ENCODE measurements at regions not wholly inside any gene's neighbourhood (a gene's known extent, or its start where the extent isn't known, plus 50 kb on each side); places are given as distances from the start of the nearest gene placed in this dataset.

- H3K4me3 ChIP-seq (ENCODE audit: low read depth, low read length), result no peak overlapping the region
These were observed 85.3 kb downstream of the SDC1 start for GRCh38 chr2:20139407-20140172.

GRCh38 chr2:20138696-20139095, 86.2 kb downstream of the SDC1 start:
- H3K4me3 ChIP-seq (ENCODE audit: low read depth, low read length), result no peak overlapping the region
- TF ChIP-seq CTCF (IDR thresholded peaks at IDR 0.05; ENCODE audit: low read depth, low read length), result no peak

More at GRCh38 chr2:20139407-20140172, 85.3 kb downstream of the SDC1 start:
- no peak for TF ChIP-seq CTCF (IDR thresholded peaks at IDR 0.05; ENCODE audit: low read depth, low read length)

- H3K4me3 ChIP-seq (ENCODE audit: low read depth, low read length), result no peak overlapping the region
- TF ChIP-seq CTCF (IDR thresholded peaks at IDR 0.05; ENCODE audit: low read depth, low read length), result no peak
These were observed 86.5 kb upstream of the LAPTM4A start for GRCh38 chr2:20137884-20138283.

GRCh38 chr2:20137131-20137571, 85.7 kb upstream of the LAPTM4A start:
- H3K4me3 ChIP-seq (ENCODE audit: low read depth, low read length), result no peak overlapping the region
- TF ChIP-seq CTCF (IDR thresholded peaks at IDR 0.05; ENCODE audit: low read depth, low read length), result no peak

- H3K4me3 ChIP-seq (ENCODE audit: low read depth, low read length), result no peak overlapping the region
- TF ChIP-seq CTCF (IDR thresholded peaks at IDR 0.05; ENCODE audit: low read depth, low read length), result no peak
These were observed 84.7 kb upstream of the LAPTM4A start for GRCh38 chr2:20136149-20136548.

- TF ChIP-seq CTCF (IDR thresholded peaks at IDR 0.05; ENCODE audit: low read depth, low read length), result peak; percentile 94
- H3K4me3 ChIP-seq (ENCODE audit: low read depth, low read length), result no peak overlapping the region
These were observed 84.2 kb upstream of the LAPTM4A start for GRCh38 chr2:20135631-20136050.

GRCh38 chr2:20132990-20133535, 81.6 kb upstream of the LAPTM4A start:
- no peak overlapping the region for H3K4me3 ChIP-seq (ENCODE audit: low read depth, low read length)
- TF ChIP-seq CTCF (IDR thresholded peaks at IDR 0.05; ENCODE audit: low read depth, low read length), result no peak

Data from WI38 (cell line).